ENCODE measurements at regions not wholly inside any gene's neighbourhood (a gene's known extent, or its start where the extent isn't known, plus 50 kb on each side); places are given as distances from the start of the nearest gene placed in this dataset.
A peak's percentile ranks its signal among the peaks of the same experiment; 100 is the strongest.

DNA sequence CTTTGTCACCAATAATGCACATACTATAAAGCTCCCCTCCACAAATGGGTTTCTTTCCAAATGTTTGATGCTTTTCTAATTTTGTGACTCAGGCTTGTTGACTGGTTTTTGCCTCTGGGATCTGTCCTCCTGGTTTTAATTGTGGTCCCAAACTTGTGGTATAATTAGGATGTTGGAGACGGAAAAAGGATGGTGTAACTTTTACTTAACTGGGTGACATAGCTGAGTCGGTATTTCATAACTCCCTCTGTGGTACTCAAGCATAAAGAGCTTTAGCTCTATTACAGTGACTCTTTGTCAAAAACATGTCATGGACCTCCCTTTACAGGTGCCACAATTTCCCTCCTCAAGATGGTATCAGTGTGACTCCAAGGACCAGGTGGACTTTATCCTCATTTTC lies 119.7 kb upstream of the RBPJ start:
- Histone ChIP-seq H3K9me3 (no peaks in the 10 kb centered on the region), H3K27ac (no peak overlapping the region), H3K4me3 (no peak overlapping the region), H3K27me3 (no peaks in the 10 kb centered on the region), H3K4me1 (peaks cover 16% of the 10 kb centered on the region), H3K36me3 (no peaks in the 10 kb centered on the region)
- DNase-seq (ENCODE audit: extremely low spot score in 2 of 2) = no peak
- TF ChIP-seq POLR2AphosphoS5 (IDR thresholded peaks at IDR 0.05; ENCODE audit: insufficient read depth in 1 of 2, low read depth in 1 of 2) (no peak), POLR2A (IDR thresholded peaks at IDR 0.05) (no peak)
- TF ChIP-seq, protein P1, sequence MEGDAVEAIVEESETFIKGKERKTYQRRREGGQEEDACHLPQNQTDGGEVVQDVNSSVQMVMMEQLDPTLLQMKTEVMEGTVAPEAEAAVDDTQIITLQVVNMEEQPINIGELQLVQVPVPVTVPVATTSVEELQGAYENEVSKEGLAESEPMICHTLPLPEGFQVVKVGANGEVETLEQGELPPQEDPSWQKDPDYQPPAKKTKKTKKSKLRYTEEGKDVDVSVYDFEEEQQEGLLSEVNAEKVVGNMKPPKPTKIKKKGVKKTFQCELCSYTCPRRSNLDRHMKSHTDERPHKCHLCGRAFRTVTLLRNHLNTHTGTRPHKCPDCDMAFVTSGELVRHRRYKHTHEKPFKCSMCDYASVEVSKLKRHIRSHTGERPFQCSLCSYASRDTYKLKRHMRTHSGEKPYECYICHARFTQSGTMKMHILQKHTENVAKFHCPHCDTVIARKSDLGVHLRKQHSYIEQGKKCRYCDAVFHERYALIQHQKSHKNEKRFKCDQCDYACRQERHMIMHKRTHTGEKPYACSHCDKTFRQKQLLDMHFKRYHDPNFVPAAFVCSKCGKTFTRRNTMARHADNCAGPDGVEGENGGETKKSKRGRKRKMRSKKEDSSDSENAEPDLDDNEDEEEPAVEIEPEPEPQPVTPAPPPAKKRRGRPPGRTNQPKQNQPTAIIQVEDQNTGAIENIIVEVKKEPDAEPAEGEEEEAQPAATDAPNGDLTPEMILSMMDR (IDR thresholded peaks at IDR 0.05) = no peak
- intact Hi-C loops (cut with DNase I) = no loop called here

DNA sequence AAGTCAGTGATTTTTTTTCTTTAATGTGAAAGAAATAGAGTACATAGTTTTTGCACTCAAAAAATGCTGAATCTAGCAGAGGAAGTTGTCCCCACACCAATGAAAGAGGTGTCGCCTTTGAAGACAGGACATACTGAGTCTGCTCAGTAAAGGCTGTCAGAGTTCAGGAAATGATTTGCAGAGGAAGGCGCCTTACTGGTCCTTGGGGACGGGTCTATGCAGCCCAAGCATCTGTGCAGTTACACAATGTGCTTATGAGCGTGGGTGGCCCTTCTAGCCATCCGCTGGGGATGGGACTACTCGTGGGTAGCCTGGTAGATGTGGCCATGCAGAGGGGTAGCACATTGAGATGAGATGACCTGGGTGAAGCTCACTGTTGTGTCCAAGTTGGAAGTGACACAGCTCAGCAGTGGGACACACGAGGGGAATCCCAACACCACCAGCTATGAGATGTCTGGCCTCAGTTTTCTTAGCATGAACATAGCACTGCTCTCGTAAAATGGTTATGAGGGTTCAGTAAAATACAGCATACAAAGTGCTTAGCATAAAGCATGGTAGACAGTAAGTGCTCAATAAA lies 116.5 kb upstream of the RBPJ start:
- no peak overlapping the region for H3K27ac ChIP-seq
- DNase-seq (ENCODE audit: extremely low spot score in 2 of 2) = no peak
- intact Hi-C loops (cut with DNase I) = no loop called here
- H3K4me1 ChIP-seq = peaks cover 26% of the 10 kb centered on the region
- H3K4me3 ChIP-seq = no peak overlapping the region
- no peaks in the 10 kb centered on the region for H3K27me3 ChIP-seq
- H3K9me3 ChIP-seq = no peaks in the 10 kb centered on the region
- no peaks in the 10 kb centered on the region for H3K36me3 ChIP-seq
- TF ChIP-seq, protein P1 (IDR thresholded peaks at IDR 0.05) = no peak
- TF ChIP-seq POLR2A (IDR thresholded peaks at IDR 0.05) (no peak), POLR2AphosphoS5 (IDR thresholded peaks at IDR 0.05; ENCODE audit: insufficient read depth in 1 of 2, low read depth in 1 of 2) (no peak)

DNA sequence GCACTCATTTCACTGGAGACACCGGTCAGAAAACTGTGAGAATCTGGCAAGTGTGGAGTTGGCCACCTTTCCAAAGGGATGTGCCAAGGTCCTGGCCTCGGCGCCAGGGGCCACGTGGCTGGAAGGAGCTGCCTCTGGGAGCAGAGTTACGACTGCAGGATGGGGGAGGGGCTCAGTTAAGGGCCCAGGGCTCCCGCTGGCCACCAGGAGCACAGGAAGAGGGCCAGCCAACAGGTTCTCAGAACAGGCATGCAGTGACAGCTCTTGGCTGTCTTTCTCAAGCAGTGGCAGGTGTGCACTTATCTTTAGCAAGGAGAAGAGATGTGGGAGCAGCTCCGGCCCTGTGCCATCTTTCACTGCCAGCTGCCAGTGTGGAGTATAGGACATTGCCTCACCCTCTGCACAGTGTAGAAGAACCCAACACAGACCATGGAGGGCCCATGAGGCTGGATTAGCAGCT lies 115.9 kb upstream of the RBPJ start:
- no peaks in the 10 kb centered on the region for H3K9me3 ChIP-seq
- peaks cover 26% of the 10 kb centered on the region for H3K4me1 ChIP-seq
- no peak overlapping the region for H3K27ac ChIP-seq
- DNase-seq (ENCODE audit: extremely low spot score in 2 of 2) = no peak
- no peaks in the 10 kb centered on the region for H3K36me3 ChIP-seq
- H3K27me3 ChIP-seq = no peaks in the 10 kb centered on the region
- intact Hi-C loops (cut with DNase I) = no loop called here
- TF ChIP-seq POLR2AphosphoS5 (IDR thresholded peaks at IDR 0.05; ENCODE audit: insufficient read depth in 1 of 2, low read depth in 1 of 2) (no peak), POLR2A (IDR thresholded peaks at IDR 0.05) (no peak)
- TF ChIP-seq, protein P1 (IDR thresholded peaks at IDR 0.05) = no peak
- H3K4me3 ChIP-seq = no peak overlapping the region

DNA sequence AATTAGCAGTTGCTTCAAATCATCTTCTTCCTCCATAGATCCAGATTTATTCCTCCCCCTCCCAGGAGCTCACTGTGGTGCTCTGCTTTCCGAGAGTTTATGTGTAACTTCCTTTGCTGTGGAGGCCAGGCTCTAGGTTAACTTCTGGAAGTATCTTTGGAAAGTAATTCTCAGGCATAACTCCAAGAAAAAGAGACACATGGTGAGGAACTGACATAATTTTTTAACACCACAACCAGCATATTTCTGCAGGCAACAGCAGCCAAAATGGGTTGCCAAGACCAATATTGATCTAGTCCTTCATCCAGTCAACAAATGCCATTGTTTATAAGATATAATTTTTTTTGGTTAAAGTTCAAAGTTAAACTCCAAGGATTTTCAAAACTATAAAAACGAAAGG lies 114.5 kb upstream of the RBPJ start:
- Histone ChIP-seq H3K4me1 (peaks cover 26% of the 10 kb centered on the region), H3K27ac (peak overlapping the region; percentile 58), H3K9me3 (no peaks in the 10 kb centered on the region), H3K27me3 (no peaks in the 10 kb centered on the region), H3K4me3 (no peak overlapping the region), H3K36me3 (no peaks in the 10 kb centered on the region)
- no peak for DNase-seq (ENCODE audit: extremely low spot score in 2 of 2)
- intact Hi-C loops (cut with DNase I) = no loop called here
- TF ChIP-seq, protein P1 (IDR thresholded peaks at IDR 0.05) = no peak
- TF ChIP-seq POLR2A (IDR thresholded peaks at IDR 0.05) (no peak), POLR2AphosphoS5 (IDR thresholded peaks at IDR 0.05; ENCODE audit: insufficient read depth in 1 of 2, low read depth in 1 of 2) (peak in 1 of 2 donors; percentile 65)

DNA sequence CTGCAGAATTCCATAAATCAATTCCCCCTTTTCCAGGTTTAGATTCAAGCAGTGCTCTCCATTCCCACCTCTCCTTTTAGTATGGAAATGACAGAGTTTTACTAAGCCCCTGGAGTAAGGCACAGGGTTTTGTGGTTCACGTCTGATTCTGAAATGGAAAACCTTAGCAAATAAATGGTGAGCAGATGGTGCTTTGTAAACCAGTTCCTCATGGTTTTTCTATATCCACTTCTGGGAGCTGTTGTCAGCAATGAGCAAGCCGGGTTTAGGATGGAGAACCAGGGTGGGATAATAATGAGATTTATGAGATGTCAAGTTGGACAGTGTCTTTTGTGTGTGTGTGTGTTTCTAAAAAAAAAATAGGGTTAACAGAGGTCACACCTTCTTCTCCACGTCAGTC lies 113.8 kb upstream of the RBPJ start:
- Histone ChIP-seq H3K4me3 (no peak overlapping the region), H3K36me3 (no peaks in the 10 kb centered on the region), H3K4me1 (peaks cover 26% of the 10 kb centered on the region), H3K9me3 (no peaks in the 10 kb centered on the region), H3K27me3 (no peaks in the 10 kb centered on the region), H3K27ac (peak overlapping the region; percentile 58)
- intact Hi-C loops (cut with DNase I) = no loop called here
- no peak for DNase-seq (ENCODE audit: extremely low spot score in 2 of 2)
- TF ChIP-seq POLR2AphosphoS5 (IDR thresholded peaks at IDR 0.05; ENCODE audit: insufficient read depth in 1 of 2, low read depth in 1 of 2) = no peak
- TF ChIP-seq POLR2A (IDR thresholded peaks at IDR 0.05) = no peak

All from vagina (tissue), 2 donors.